Effector memory CD8-positive, alpha-beta T cell (primary cell): ENCODE measurements at regions not wholly inside any gene's neighbourhood (a gene's known extent, or its start where the extent isn't known, plus 50 kb on each side); places are given as distances from the start of the nearest gene placed in this dataset.
"Not testable (repeated sequence)": the region's sequence is repeated elsewhere in the genome, so short reads cannot be mapped to it uniquely, and the experiment has no call there.

Source experiments
- ATAC-seq: fragments of 150-1000 bp; cut with Tn5 transposase; replicated peaks from 2 replicates; pipeline ENCODE4 v1.10.0; 2021; ENCODE audit warnings: mild to moderate bottlenecking, moderate library complexity
- DNase-seq, 3 experiments: peaks; one replicate each; pipeline ENCODE4 v3.0.0; 2021
- H3K27ac Mint-ChIP-seq, 2 donors: one replicate each; pipeline ENCODE4 v1.8.0; 2022; ENCODE audit warnings: mild to moderate bottlenecking in 2 of 2, mixed read lengths in 2 of 2, moderate library complexity in 2 of 2
- H3K27me3 Mint-ChIP-seq, 2 donors: one replicate each; pipeline ENCODE4 v1.8.0; 2022; ENCODE audit warnings: mixed read lengths in 2 of 2
- H3K36me3 Mint-ChIP-seq: one replicate; pipeline ENCODE4 v1.8.0; 2022; ENCODE audit warnings: mild to moderate bottlenecking, moderate library complexity, mixed read lengths; ENCODE audit not compliant: insufficient read depth
- H3K4me1 Mint-ChIP-seq, 2 donors: one replicate each; pipeline ENCODE4 v1.8.0; 2022; ENCODE audit warnings: low read depth in 2 of 2, mixed read lengths in 2 of 2
- H3K4me3 Mint-ChIP-seq, 2 donors: one replicate each; pipeline ENCODE4 v1.8.0; 2022; ENCODE audit warnings: mild to moderate bottlenecking in 2 of 2, mixed read lengths in 2 of 2, moderate library complexity in 2 of 2
- H3K9me3 Mint-ChIP-seq, 2 donors: one replicate each; pipeline ENCODE4 v1.8.0; 2022; ENCODE audit warnings: mixed read lengths in 2 of 2

GRCh38 chr21:19508844-19509243 lies 1105.3 kb upstream of the TMPRSS15 start:
- H3K27ac Mint-ChIP-seq: no peak overlapping the region
- no peaks in the 10 kb centered on the region for H3K36me3 Mint-ChIP-seq
- H3K27me3 Mint-ChIP-seq: no peaks in the 10 kb centered on the region
- H3K4me3 Mint-ChIP-seq: no peak overlapping the region
- no peaks in the 10 kb centered on the region for H3K4me1 Mint-ChIP-seq
- peaks cover 8% of the 10 kb centered on the region in 2 donors for H3K9me3 Mint-ChIP-seq
- ATAC-seq: no peak
- no peak for DNase-seq

- H3K27ac Mint-ChIP-seq: no peak overlapping the region
- H3K27me3 Mint-ChIP-seq: no peaks in the 10 kb centered on the region
- H3K4me1 Mint-ChIP-seq: no peaks in the 10 kb centered on the region
- peaks cover 6 to 13% of the 10 kb centered on the region in 2 donors for H3K9me3 Mint-ChIP-seq
- no peak for ATAC-seq
- no peaks in the 10 kb centered on the region for H3K36me3 Mint-ChIP-seq
- no peak overlapping the region for H3K4me3 Mint-ChIP-seq
- DNase-seq: no peak
Observed at GRCh38 chr21:19510057-19510456, 1106.5 kb upstream of the TMPRSS15 start.

- H3K36me3 Mint-ChIP-seq: no peaks in the 10 kb centered on the region
- no peak overlapping the region for H3K4me3 Mint-ChIP-seq
- H3K27me3 Mint-ChIP-seq: no peaks in the 10 kb centered on the region
- DNase-seq: no peak
- no peak overlapping the region for H3K27ac Mint-ChIP-seq
- ATAC-seq: no peak
- peaks cover 6 to 13% of the 10 kb centered on the region in 2 donors for H3K9me3 Mint-ChIP-seq
- no peaks in the 10 kb centered on the region for H3K4me1 Mint-ChIP-seq
Observed at GRCh38 chr21:19510653-19511052, 1107.1 kb upstream of the TMPRSS15 start.

- Mint-ChIP-seq H3K36me3 (no peaks in the 10 kb centered on the region), H3K4me1 (no peaks in the 10 kb centered on the region), H3K4me3 (no peak overlapping the region), H3K27me3 (no peaks in the 10 kb centered on the region), H3K9me3 (peaks cover 8 to 9% of the 10 kb centered on the region in 2 donors), H3K27ac (no peak overlapping the region)
- ATAC-seq: no peak
- DNase-seq: no peak
Observed at GRCh38 chr21:19522381-19522780, 1118.8 kb upstream of the TMPRSS15 start.

GRCh38 chr21:19523061-19523460 lies 1119.5 kb upstream of the TMPRSS15 start:
- no peak for DNase-seq
- Mint-ChIP-seq H3K27ac (no peak overlapping the region), H3K36me3 (no peaks in the 10 kb centered on the region), H3K4me1 (no peaks in the 10 kb centered on the region), H3K4me3 (no peak overlapping the region), H3K27me3 (no peaks in the 10 kb centered on the region), H3K9me3 (peaks cover 8 to 9% of the 10 kb centered on the region in 2 donors)
- no peak for ATAC-seq

- peaks cover 6 to 9% of the 10 kb centered on the region in 2 donors for H3K9me3 Mint-ChIP-seq
- no peak for DNase-seq
- no peaks in the 10 kb centered on the region for H3K4me1 Mint-ChIP-seq
- no peak overlapping the region for H3K4me3 Mint-ChIP-seq
- no peaks in the 10 kb centered on the region for H3K36me3 Mint-ChIP-seq
- H3K27me3 Mint-ChIP-seq: no peaks in the 10 kb centered on the region
- no peak for ATAC-seq
- no peak overlapping the region for H3K27ac Mint-ChIP-seq
Observed at GRCh38 chr21:19523746-19524145, 1120.2 kb upstream of the TMPRSS15 start.

GRCh38 chr21:19529031-19529430 lies 1125.4 kb upstream of the TMPRSS15 start:
- no peaks in the 10 kb centered on the region for H3K4me1 Mint-ChIP-seq
- H3K4me3 Mint-ChIP-seq: no peak overlapping the region
- no peaks in the 10 kb centered on the region for H3K27me3 Mint-ChIP-seq
- H3K27ac Mint-ChIP-seq: no peak overlapping the region
- ATAC-seq (no peak), DNase-seq (no peak)
- no peaks in the 10 kb centered on the region for H3K36me3 Mint-ChIP-seq
- H3K9me3 Mint-ChIP-seq: peaks cover 4 to 7% of the 10 kb centered on the region in 2 donors

GRCh38 chr21:19535356-19535755 lies 1131.8 kb upstream of the TMPRSS15 start:
- Mint-ChIP-seq H3K4me1 (no peaks in the 10 kb centered on the region), H3K9me3 (peaks cover 0 to 8% of the 10 kb centered on the region in 2 donors), H3K27me3 (no peaks in the 10 kb centered on the region), H3K27ac (no peak overlapping the region), H3K4me3 (no peak overlapping the region), H3K36me3 (no peaks in the 10 kb centered on the region)
- no peak for ATAC-seq
- DNase-seq: no peak

GRCh38 chr21:19537116-19537515 lies 1133.5 kb upstream of the TMPRSS15 start:
- no peak for DNase-seq
- H3K4me1 Mint-ChIP-seq: no peaks in the 10 kb centered on the region

GRCh38 chr21:19540287-19540686 lies 1136.7 kb upstream of the TMPRSS15 start:
- Mint-ChIP-seq H3K4me1 (no peaks in the 10 kb centered on the region), H3K27ac (no peak overlapping the region), H3K36me3 (no peaks in the 10 kb centered on the region), H3K4me3 (no peak overlapping the region), H3K27me3 (no peaks in the 10 kb centered on the region), H3K9me3 (peaks cover 7 to 16% of the 10 kb centered on the region in 2 donors)
- ATAC-seq (no peak), DNase-seq (no peak)

More at GRCh38 chr21:19537116-19537515, 1133.5 kb upstream of the TMPRSS15 start:
- Mint-ChIP-seq H3K36me3 (no peaks in the 10 kb centered on the region), H3K27ac (no peak overlapping the region), H3K27me3 (no peaks in the 10 kb centered on the region), H3K4me3 (no peak overlapping the region), H3K9me3 (peaks cover 0 to 5% of the 10 kb centered on the region in 2 donors)
- ATAC-seq: no peak

- H3K9me3 Mint-ChIP-seq: peaks cover 12 to 20% of the 10 kb centered on the region in 2 donors
- H3K4me1 Mint-ChIP-seq: no peaks in the 10 kb centered on the region
- ATAC-seq: no peak
- H3K36me3 Mint-ChIP-seq: no peaks in the 10 kb centered on the region
- H3K27ac Mint-ChIP-seq: no peak overlapping the region
- H3K27me3 Mint-ChIP-seq: no peaks in the 10 kb centered on the region
- no peak overlapping the region for H3K4me3 Mint-ChIP-seq
- no peak for DNase-seq
Observed at GRCh38 chr21:19541602-19542001, 1138.0 kb upstream of the TMPRSS15 start.

- H3K9me3 Mint-ChIP-seq: peaks cover 11 to 28% of the 10 kb centered on the region in 2 donors
Observed at GRCh38 chr21:19544493-19544892, 1140.9 kb upstream of the TMPRSS15 start.

GRCh38 chr21:19547951-19548840 lies 1144.6 kb upstream of the TMPRSS15 start:
- Mint-ChIP-seq H3K27ac (no peak overlapping the region), H3K9me3 (peaks cover 10 to 26% of the 10 kb centered on the region in 2 donors), H3K4me1 (no peaks in the 10 kb centered on the region), H3K27me3 (no peaks in the 10 kb centered on the region), H3K36me3 (no peaks in the 10 kb centered on the region), H3K4me3 (no peak overlapping the region)
- ATAC-seq: no peak
- DNase-seq: no peak

More at GRCh38 chr21:19544493-19544892, 1140.9 kb upstream of the TMPRSS15 start:
- H3K36me3 Mint-ChIP-seq, H3K4me1 Mint-ChIP-seq, ATAC-seq, DNase-seq, H3K27ac Mint-ChIP-seq, H3K4me3 Mint-ChIP-seq, H3K27me3 Mint-ChIP-seq: not testable (repeated sequence)

GRCh38 chr21:19553919-19554615 lies 1150.5 kb upstream of the TMPRSS15 start:
- H3K4me3 Mint-ChIP-seq: no peak overlapping the region
- peaks cover 6 to 15% of the 10 kb centered on the region in 2 donors for H3K9me3 Mint-ChIP-seq
- no peaks in the 10 kb centered on the region for H3K4me1 Mint-ChIP-seq
- no peaks in the 10 kb centered on the region for H3K27me3 Mint-ChIP-seq
- ATAC-seq (no peak), DNase-seq (no peak)
- H3K36me3 Mint-ChIP-seq: no peaks in the 10 kb centered on the region
- no peak overlapping the region for H3K27ac Mint-ChIP-seq
